IgD-negative memory B cell (primary cell): ENCODE measurements at regions not wholly inside any gene's neighbourhood (a gene's known extent, or its start where the extent isn't known, plus 50 kb on each side); places are given as distances from the start of the nearest gene placed in this dataset.

Experiments
- H3K27ac Mint-ChIP-seq, 3 donors: one replicate each; pipeline ENCODE4 v1.8.0; 2020 to 2022; ENCODE audit warnings: mild to moderate bottlenecking in 3 of 3, mixed read lengths in 3 of 3, moderate library complexity in 1 of 3
- H3K27me3 Mint-ChIP-seq: one replicate; pipeline ENCODE4 v1.8.0; 2021; ENCODE audit warnings: mixed read lengths
- H3K36me3 Mint-ChIP-seq: one replicate; pipeline ENCODE4 v1.8.0; 2020; ENCODE audit warnings: mild to moderate bottlenecking, mixed read lengths
- H3K4me1 Mint-ChIP-seq, 3 donors: one replicate each; pipeline ENCODE4 v1.8.0; 2020 to 2022; ENCODE audit warnings: mixed read lengths in 3 of 3, mild to moderate bottlenecking in 1 of 3
- H3K4me3 Mint-ChIP-seq, 4 donors: one replicate each; pipeline ENCODE4 v1.8.0; 2020 to 2022; ENCODE audit warnings: mild to moderate bottlenecking in 4 of 4, mixed read lengths in 4 of 4, moderate library complexity in 3 of 4
- H3K9me3 Mint-ChIP-seq, 3 donors: one replicate each; pipeline ENCODE4 v1.8.0; 2020 to 2021; ENCODE audit warnings: mixed read lengths in 3 of 3, mild to moderate bottlenecking in 1 of 3

- Mint-ChIP-seq H3K27ac (no peak overlapping the region), H3K9me3 (peaks cover 0 to 6% (median 0%) of the 10 kb centered on the region in 3 donors), H3K36me3 (no peaks in the 10 kb centered on the region), H3K4me1 (peaks cover 0 to 3% (median 1%) of the 10 kb centered on the region in 3 donors), H3K27me3 (peaks cover 4% of the 10 kb centered on the region), H3K4me3 (no peak overlapping the region)
Measured at GRCh38 chr13:21833921-21834320, 163.0 kb downstream of the FGF9 start.

- no peak overlapping the region for H3K27ac Mint-ChIP-seq
Measured at GRCh38 chr13:21834521-21834920, 163.6 kb downstream of the FGF9 start.

GRCh38 chr13:21837288-21837687, 166.4 kb downstream of the FGF9 start:
- no peak overlapping the region for H3K4me3 Mint-ChIP-seq

More at GRCh38 chr13:21834521-21834920, 163.6 kb downstream of the FGF9 start:
- no peak overlapping the region for H3K4me3 Mint-ChIP-seq
- H3K9me3 Mint-ChIP-seq = peaks cover 0 to 6% (median 0%) of the 10 kb centered on the region in 3 donors
- peaks cover 0 to 3% (median 1%) of the 10 kb centered on the region in 3 donors for H3K4me1 Mint-ChIP-seq
- H3K36me3 Mint-ChIP-seq = no peaks in the 10 kb centered on the region
- peaks cover 4% of the 10 kb centered on the region for H3K27me3 Mint-ChIP-seq

GRCh38 chr13:21837841-21838551, 167.1 kb downstream of the FGF9 start:
- Mint-ChIP-seq H3K27me3 (no peaks in the 10 kb centered on the region), H3K4me1 (no peaks in the 10 kb centered on the region), H3K27ac (no peak overlapping the region), H3K4me3 (no peak overlapping the region), H3K9me3 (peaks cover 0 to 4% (median 0%) of the 10 kb centered on the region in 3 donors), H3K36me3 (no peaks in the 10 kb centered on the region)

More at GRCh38 chr13:21837288-21837687, 166.4 kb downstream of the FGF9 start:
- Mint-ChIP-seq H3K36me3 (no peaks in the 10 kb centered on the region), H3K9me3 (peaks cover 0 to 4% (median 0%) of the 10 kb centered on the region in 3 donors), H3K27me3 (no peaks in the 10 kb centered on the region), H3K4me1 (no peaks in the 10 kb centered on the region), H3K27ac (no peak overlapping the region)

GRCh38 chr13:21846605-21847004, 175.7 kb downstream of the FGF9 start:
- H3K4me1 Mint-ChIP-seq = peaks cover 0 to 2% (median 0%) of the 10 kb centered on the region in 3 donors
- H3K27me3 Mint-ChIP-seq = no peaks in the 10 kb centered on the region
- H3K9me3 Mint-ChIP-seq = peaks cover 0 to 2% (median 0%) of the 10 kb centered on the region in 3 donors
- no peak overlapping the region for H3K27ac Mint-ChIP-seq
- no peaks in the 10 kb centered on the region for H3K36me3 Mint-ChIP-seq
- H3K4me3 Mint-ChIP-seq = no peak overlapping the region

- Mint-ChIP-seq H3K4me3 (no peak overlapping the region), H3K36me3 (no peaks in the 10 kb centered on the region), H3K27ac (no peak overlapping the region), H3K9me3 (peaks cover 0 to 2% (median 0%) of the 10 kb centered on the region in 3 donors), H3K4me1 (peaks cover 0 to 2% (median 0%) of the 10 kb centered on the region in 3 donors), H3K27me3 (no peaks in the 10 kb centered on the region)
Measured at GRCh38 chr13:21849323-21849722, 178.4 kb downstream of the FGF9 start.

- Mint-ChIP-seq H3K27ac (no peak overlapping the region), H3K9me3 (peaks cover 0 to 2% (median 0%) of the 10 kb centered on the region in 3 donors), H3K36me3 (no peaks in the 10 kb centered on the region), H3K4me3 (no peak overlapping the region), H3K4me1 (peaks cover 0 to 2% (median 0%) of the 10 kb centered on the region in 3 donors), H3K27me3 (no peaks in the 10 kb centered on the region)
Measured at GRCh38 chr13:21850013-21851006, 179.4 kb downstream of the FGF9 start.

GRCh38 chr13:21852043-21852442, 181.2 kb downstream of the FGF9 start:
- Mint-ChIP-seq H3K27ac (no peak overlapping the region), H3K4me3 (no peak overlapping the region), H3K27me3 (no peaks in the 10 kb centered on the region), H3K36me3 (no peaks in the 10 kb centered on the region), H3K9me3 (peaks cover 0 to 2% (median 0%) of the 10 kb centered on the region in 3 donors), H3K4me1 (peaks cover 0 to 2% (median 0%) of the 10 kb centered on the region in 3 donors)

- no peaks in the 10 kb centered on the region for H3K27me3 Mint-ChIP-seq
- no peak overlapping the region for H3K27ac Mint-ChIP-seq
- H3K36me3 Mint-ChIP-seq = no peaks in the 10 kb centered on the region
- peaks cover 0 to 2% (median 0%) of the 10 kb centered on the region in 3 donors for H3K9me3 Mint-ChIP-seq
- peaks cover 0 to 2% (median 0%) of the 10 kb centered on the region in 3 donors for H3K4me1 Mint-ChIP-seq
- no peak overlapping the region for H3K4me3 Mint-ChIP-seq
Measured at GRCh38 chr13:21853779-21854178, 182.9 kb downstream of the FGF9 start.

GRCh38 chr13:21868823-21869222, 197.9 kb downstream of the FGF9 start:
- Mint-ChIP-seq H3K36me3 (no peaks in the 10 kb centered on the region), H3K9me3 (peaks cover 0 to 5% (median 5%) of the 10 kb centered on the region in 3 donors), H3K4me1 (no peaks in the 10 kb centered on the region), H3K4me3 (no peak overlapping the region), H3K27ac (no peak overlapping the region), H3K27me3 (peaks cover 2% of the 10 kb centered on the region)

- H3K36me3 Mint-ChIP-seq = no peaks in the 10 kb centered on the region
Measured at GRCh38 chr13:21871382-21871781, 200.5 kb downstream of the FGF9 start.

GRCh38 chr13:21871919-21872318, 201.0 kb downstream of the FGF9 start:
- Mint-ChIP-seq H3K4me1 (no peaks in the 10 kb centered on the region), H3K27me3 (peaks cover 5% of the 10 kb centered on the region), H3K4me3 (no peak overlapping the region), H3K9me3 (no peaks in the 10 kb centered on the region), H3K36me3 (no peaks in the 10 kb centered on the region), H3K27ac (no peak overlapping the region)

More at GRCh38 chr13:21871382-21871781, 200.5 kb downstream of the FGF9 start:
- Mint-ChIP-seq H3K4me1 (no peaks in the 10 kb centered on the region), H3K4me3 (no peak overlapping the region), H3K9me3 (no peaks in the 10 kb centered on the region), H3K27me3 (peaks cover 5% of the 10 kb centered on the region), H3K27ac (no peak overlapping the region)

GRCh38 chr13:21872795-21873194, 201.9 kb downstream of the FGF9 start:
- Mint-ChIP-seq H3K4me3 (peak overlapping the region in 1 of 4 donors; percentile 17), H3K4me1 (no peaks in the 10 kb centered on the region), H3K27ac (no peak overlapping the region), H3K36me3 (no peaks in the 10 kb centered on the region), H3K27me3 (peaks cover 5% of the 10 kb centered on the region), H3K9me3 (peaks cover 0 to 4% (median 0%) of the 10 kb centered on the region in 3 donors)

GRCh38 chr13:21875116-21875515, 204.2 kb downstream of the FGF9 start:
- Mint-ChIP-seq H3K9me3 (peaks cover 0 to 4% (median 0%) of the 10 kb centered on the region in 3 donors), H3K4me3 (no peak overlapping the region), H3K27me3 (peaks cover 5% of the 10 kb centered on the region), H3K27ac (no peak overlapping the region), H3K36me3 (no peaks in the 10 kb centered on the region), H3K4me1 (no peaks in the 10 kb centered on the region)
